Sigmoid colon (tissue), 3 donors: ENCODE measurements at regions not wholly inside any gene's neighbourhood (a gene's known extent, or its start where the extent isn't known, plus 50 kb on each side); places are given as distances from the start of the nearest gene placed in this dataset.

Source experiments
- CTCF ChIP-seq, 4 experiments: fragments of 450-650 bp in 3 of 4; fragments of 200-600 bp in 1 of 4; IDR thresholded peaks; one replicate each; pipeline ENCODE4 v1.5.1; 2016 to 2019; ENCODE audit warnings: antibody characterized with exemption in 4 of 4, mild to moderate bottlenecking in 3 of 4, moderate library complexity in 2 of 4
- POLR2A ChIP-seq, 2 donors: fragments of 450-650 bp; IDR thresholded peaks; one replicate each; pipeline ENCODE4 v1.6.1; 2016; ENCODE audit warnings: antibody characterized with exemption in 2 of 2, mild to moderate bottlenecking in 2 of 2, moderate library complexity in 2 of 2

DNA sequence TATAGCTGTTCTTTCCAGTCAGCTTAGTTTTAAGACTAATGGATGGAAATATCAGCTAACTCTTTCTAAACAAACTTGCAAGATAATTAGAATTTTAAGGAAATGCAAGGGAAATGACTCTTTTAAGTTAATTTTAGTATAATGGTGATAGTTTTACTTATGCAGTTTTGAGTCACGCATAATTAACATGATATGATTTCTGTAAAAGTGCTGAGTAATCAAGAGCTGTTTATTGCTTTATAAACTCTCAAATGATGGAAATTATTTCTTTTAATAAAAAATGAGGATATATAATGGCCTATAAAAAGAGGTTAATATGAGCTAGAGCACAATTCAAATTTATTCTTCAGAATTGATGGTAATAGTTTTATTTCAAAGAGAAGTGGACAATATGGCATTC, 385.9 kb downstream of the GLUD2 start:
- TF ChIP-seq POLR2A (IDR thresholded peaks at IDR 0.05) (no peak), CTCF (IDR thresholded peaks at IDR 0.05) (no peak)
